ENCODE measurements at regions not wholly inside any gene's neighbourhood (a gene's known extent, or its start where the extent isn't known, plus 50 kb on each side); places are given as distances from the start of the nearest gene placed in this dataset.

GRCh38 chr14:36465178-36465577 is 54.9 kb downstream of the NKX2-1 start:
- no peak for DNase-seq

GRCh38 chr14:36462890-36463289 is 57.1 kb downstream of the NKX2-1 start:
- no peak for DNase-seq

GRCh38 chr14:36455241-36455627 is 64.8 kb downstream of the NKX2-1 start:
- DNase-seq, result no peak

GRCh38 chr14:36454599-36455240 is 65.3 kb downstream of the NKX2-1 start:
- no peak for DNase-seq

GRCh38 chr14:36452860-36453259 is 67.2 kb downstream of the NKX2-1 start:
- DNase-seq, result no peak

- no peak for DNase-seq
Measured at GRCh38 chr14:36451310-36452065, 68.5 kb downstream of the NKX2-1 start.

GRCh38 chr14:36450550-36450949 is 69.5 kb downstream of the NKX2-1 start:
- no peak for DNase-seq

- DNase-seq, result no peak
Measured at GRCh38 chr14:36449903-36450302, 70.1 kb downstream of the NKX2-1 start.

- no peak for DNase-seq
Measured at GRCh38 chr14:36443374-36443773, 76.7 kb downstream of the NKX2-1 start.

- no peak for DNase-seq
Measured at GRCh38 chr14:36442824-36443241, 77.2 kb downstream of the NKX2-1 start.

GRCh38 chr14:36441283-36441682 is 78.7 kb downstream of the NKX2-1 start:
- no peak for DNase-seq

GRCh38 chr14:36439766-36440165 is 80.3 kb downstream of the NKX2-1 start:
- no peak for DNase-seq

- DNase-seq, result no peak
Measured at GRCh38 chr14:36438883-36439282, 81.1 kb downstream of the NKX2-1 start.

GRCh38 chr14:36430662-36431084 is 89.4 kb downstream of the NKX2-1 start:
- DNase-seq, result no peak

GRCh38 chr14:36430169-36430568 is 89.9 kb downstream of the NKX2-1 start:
- DNase-seq, result no peak

- DNase-seq, result no peak
Measured at GRCh38 chr14:36429692-36430091, 90.3 kb downstream of the NKX2-1 start.

GRCh38 chr14:36428350-36428749 is 91.7 kb downstream of the NKX2-1 start:
- DNase-seq, result no peak

GRCh38 chr14:36426836-36427235 is 93.2 kb downstream of the NKX2-1 start:
- no peak for DNase-seq

GRCh38 chr14:36426113-36426512 is 93.9 kb downstream of the NKX2-1 start:
- no peak for DNase-seq

- DNase-seq, result no peak
Measured at GRCh38 chr14:36424478-36425102, 95.4 kb downstream of the NKX2-1 start.

- no peak for DNase-seq
Measured at GRCh38 chr14:36423430-36423829, 96.6 kb downstream of the NKX2-1 start.

GRCh38 chr14:36420149-36420687 is 99.8 kb upstream of the MBIP start:
- no peak for DNase-seq
